ENCODE measurements at regions not wholly inside any gene's neighbourhood (a gene's known extent, or its start where the extent isn't known, plus 50 kb on each side); places are given as distances from the start of the nearest gene placed in this dataset.
"Not testable (repeated sequence)": the region's sequence is repeated elsewhere in the genome, so short reads cannot be mapped to it uniquely, and the experiment has no call there.

DNA sequence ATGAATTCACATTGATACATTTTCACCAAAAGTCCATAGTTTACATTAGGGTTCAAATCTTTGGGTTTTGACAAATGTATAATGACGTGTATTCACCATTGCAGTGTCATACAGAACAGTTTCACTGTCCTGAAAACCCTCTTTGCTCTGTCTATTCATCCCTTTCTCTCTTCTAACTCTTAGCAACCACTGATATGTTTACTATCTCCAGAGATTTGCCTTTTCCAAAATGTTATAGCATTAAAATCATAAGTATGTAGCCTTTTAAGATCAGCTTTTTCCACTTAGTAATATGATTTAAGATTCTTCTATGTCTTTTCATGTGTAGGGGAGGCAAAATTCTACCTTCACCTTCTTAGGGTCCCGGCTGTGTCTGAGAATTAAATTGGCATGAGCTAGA is 203.8 kb downstream of the TPRG1 start:
- ATAC-seq (ENCODE audit: insufficient read depth, low read depth): no peak
- Histone ChIP-seq H3K9ac (ENCODE audit: low read depth, low read length) (no peak overlapping the region), H2AFZ (ENCODE audit: low read depth, low read length) (no peak overlapping the region), H3K4me3 (ENCODE audit: low read depth in 1 of 2, low read length in 2 of 2) (no peak overlapping the region), H3K36me3 (ENCODE audit: insufficient read depth, low read length) (no peaks in the 10 kb centered on the region), H3K27ac (ENCODE audit: low read length) (no peak overlapping the region), H3K79me2 (ENCODE audit: insufficient read depth, low read length) (no peaks in the 10 kb centered on the region), H3K4me2 (ENCODE audit: insufficient read depth, low read length) (no peak overlapping the region), H4K20me1 (ENCODE audit: insufficient read depth, low read length) (no peaks in the 10 kb centered on the region), H3K4me1 (ENCODE audit: insufficient read depth, low read length) (peaks cover 13% of the 10 kb centered on the region), H3K9me3 (ENCODE audit: insufficient read depth, low read length, severe bottlenecking) (peaks cover 5% of the 10 kb centered on the region), H3K27me3 (ENCODE audit: insufficient read depth, low read length, poor library complexity) (no peaks in the 10 kb centered on the region)
- TF ChIP-seq EZH2 (IDR thresholded peaks at IDR 0.05; ENCODE audit: borderline replicate concordance, low read depth, low read length, severe bottlenecking) (no peak), CTCF (IDR thresholded peaks at IDR 0.05; ENCODE audit: borderline replicate concordance, extremely low read depth, low read length, poor library complexity, severe bottlenecking) (no peak)
- DNase-seq: no peak

DNA sequence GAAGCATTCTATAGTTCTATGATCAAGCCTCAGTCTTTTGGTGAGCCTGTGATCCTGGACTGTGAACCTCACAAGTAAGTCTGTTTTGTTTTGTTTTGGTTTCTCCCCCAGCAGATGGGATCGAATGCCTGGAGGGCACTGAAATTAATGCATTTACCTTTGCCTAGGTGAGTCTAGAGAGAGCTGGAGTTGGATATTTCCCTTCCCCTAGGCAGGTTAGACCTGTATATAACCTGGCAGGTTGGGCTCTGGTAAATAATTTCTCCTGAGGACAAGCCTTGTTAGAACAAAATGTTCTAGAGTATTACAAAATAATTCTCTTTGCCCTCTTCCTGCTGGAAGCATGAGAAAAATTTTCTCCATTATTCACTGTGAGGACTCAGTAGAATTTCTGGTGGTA is 211.9 kb downstream of the TPRG1 start:
- Histone ChIP-seq H4K20me1 (ENCODE audit: insufficient read depth, low read length) (no peaks in the 10 kb centered on the region), H3K9me3 (ENCODE audit: insufficient read depth, low read length, severe bottlenecking) (no peaks in the 10 kb centered on the region), H3K4me2 (ENCODE audit: insufficient read depth, low read length) (no peak overlapping the region), H3K36me3 (ENCODE audit: insufficient read depth, low read length) (no peaks in the 10 kb centered on the region), H3K4me3 (ENCODE audit: low read depth in 1 of 2, low read length in 2 of 2) (no peak overlapping the region), H3K27me3 (ENCODE audit: insufficient read depth, low read length, poor library complexity) (no peaks in the 10 kb centered on the region), H3K27ac (ENCODE audit: low read length) (no peak overlapping the region), H3K4me1 (ENCODE audit: insufficient read depth, low read length) (no peaks in the 10 kb centered on the region), H3K79me2 (ENCODE audit: insufficient read depth, low read length) (no peaks in the 10 kb centered on the region), H3K9ac (ENCODE audit: low read depth, low read length) (no peak overlapping the region), H2AFZ (ENCODE audit: low read depth, low read length) (no peak overlapping the region)
- TF ChIP-seq CTCF (IDR thresholded peaks at IDR 0.05; ENCODE audit: borderline replicate concordance, extremely low read depth, low read length, poor library complexity, severe bottlenecking): no peak
- no peak for TF ChIP-seq EZH2 (IDR thresholded peaks at IDR 0.05; ENCODE audit: borderline replicate concordance, low read depth, low read length, severe bottlenecking)
- ATAC-seq (ENCODE audit: insufficient read depth, low read depth) (no peak), DNase-seq (no peak)

GRCh38 chr3:189385880-189386279 is 214.1 kb downstream of the TPRG1 start:
- not testable (repeated sequence) for H3K9ac ChIP-seq (ENCODE audit: low read depth, low read length); DNase-seq; H3K27me3 ChIP-seq (ENCODE audit: insufficient read depth, low read length, poor library complexity); H3K9me3 ChIP-seq (ENCODE audit: insufficient read depth, low read length, severe bottlenecking); H2AFZ ChIP-seq (ENCODE audit: low read depth, low read length); ATAC-seq (ENCODE audit: insufficient read depth, low read depth); H3K79me2 ChIP-seq (ENCODE audit: insufficient read depth, low read length); H3K4me3 ChIP-seq (ENCODE audit: low read depth in 1 of 2, low read length in 2 of 2); H3K4me1 ChIP-seq (ENCODE audit: insufficient read depth, low read length); H3K36me3 ChIP-seq (ENCODE audit: insufficient read depth, low read length); H3K27ac ChIP-seq (ENCODE audit: low read length); H4K20me1 ChIP-seq (ENCODE audit: insufficient read depth, low read length); H3K4me2 ChIP-seq (ENCODE audit: insufficient read depth, low read length)

DNA sequence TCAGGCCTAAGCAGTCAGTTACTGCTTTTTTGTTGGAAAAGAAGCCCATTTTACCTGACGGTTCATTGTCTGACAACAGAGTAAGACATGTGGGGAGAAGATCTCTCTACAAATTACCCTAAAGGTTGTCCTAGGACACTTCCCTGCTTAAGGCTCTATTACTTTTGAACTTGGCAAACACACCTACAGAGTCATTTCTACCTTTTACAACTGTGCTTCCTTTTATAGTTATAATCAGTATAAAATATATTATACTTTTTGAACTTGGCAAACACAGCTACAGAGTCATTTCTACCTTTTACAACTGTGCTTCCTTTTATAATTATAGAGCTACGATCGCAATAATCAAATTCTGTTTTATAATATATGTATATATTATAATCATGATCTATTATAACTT is 215.0 kb downstream of the TPRG1 start:
- no peak overlapping the region for H2AFZ ChIP-seq (ENCODE audit: low read depth, low read length)
- H3K9me3 ChIP-seq (ENCODE audit: insufficient read depth, low read length, severe bottlenecking): no peaks in the 10 kb centered on the region
- DNase-seq (no peak), ATAC-seq (ENCODE audit: insufficient read depth, low read depth) (no peak)
- no peaks in the 10 kb centered on the region for H4K20me1 ChIP-seq (ENCODE audit: insufficient read depth, low read length)
- H3K4me1 ChIP-seq (ENCODE audit: insufficient read depth, low read length): peaks cover 6% of the 10 kb centered on the region
- no peaks in the 10 kb centered on the region for H3K27me3 ChIP-seq (ENCODE audit: insufficient read depth, low read length, poor library complexity)
- TF ChIP-seq EZH2 (IDR thresholded peaks at IDR 0.05; ENCODE audit: borderline replicate concordance, low read depth, low read length, severe bottlenecking) (no peak), CTCF (IDR thresholded peaks at IDR 0.05; ENCODE audit: borderline replicate concordance, extremely low read depth, low read length, poor library complexity, severe bottlenecking) (no peak)
- no peaks in the 10 kb centered on the region for H3K79me2 ChIP-seq (ENCODE audit: insufficient read depth, low read length)
- no peak overlapping the region for H3K9ac ChIP-seq (ENCODE audit: low read depth, low read length)
- no peak overlapping the region for H3K4me3 ChIP-seq (ENCODE audit: low read depth in 1 of 2, low read length in 2 of 2)
- no peak overlapping the region for H3K4me2 ChIP-seq (ENCODE audit: insufficient read depth, low read length)
- no peaks in the 10 kb centered on the region for H3K36me3 ChIP-seq (ENCODE audit: insufficient read depth, low read length)
- H3K27ac ChIP-seq (ENCODE audit: low read length): no peak overlapping the region

Data from DND-41 (cell line).